ENCODE measurements at regions not wholly inside any gene's neighbourhood (a gene's known extent, or its start where the extent isn't known, plus 50 kb on each side); places are given as distances from the start of the nearest gene placed in this dataset.

GRCh38 chr1:238006779-238007178, 116.1 kb upstream of the ZP4 start:
- ChIA-PET CTCF (interaction anchor here (0.6 kb wide), 1 partner anchor 20 kb away, joined by 3 read pairs; no protein-coding TSS in a partner anchor), POLR2A (no interaction called here)
- BruUV-seq (replicated peaks), result no TSS peak
- no peaks in the 10 kb centered on the region for H3K27me3 ChIP-seq (ENCODE audit: control insufficient read depth in 2 of 2, insufficient read depth in 2 of 2, low read length in 2 of 2)
- H3K9me1 ChIP-seq (replicated peaks; ENCODE audit: control insufficient read depth, extremely low read depth, insufficient read depth, low read length), result no peaks in the 10 kb centered on the region
- no peak overlapping the region for H3K27ac ChIP-seq (ENCODE audit: insufficient read depth, low read depth, low read length)
- TF ChIP-seq POLR2AphosphoS5 (IDR thresholded peaks at IDR 0.05; ENCODE audit: insufficient read depth, low read depth, low read length), result no peak
- TF ChIP-seq, protein P1, sequence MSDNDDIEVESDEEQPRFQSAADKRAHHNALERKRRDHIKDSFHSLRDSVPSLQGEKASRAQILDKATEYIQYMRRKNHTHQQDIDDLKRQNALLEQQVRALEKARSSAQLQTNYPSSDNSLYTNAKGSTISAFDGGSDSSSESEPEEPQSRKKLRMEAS (IDR thresholded peaks at IDR 0.05; ENCODE audit: insufficient read depth, insufficient read length), result no peak
- H3K9me3 ChIP-seq (replicated peaks; ENCODE audit: control insufficient read depth, insufficient read depth, low read length), result peaks cover 4% of the 10 kb centered on the region
- no peak for FAIRE-seq
- H3K4me2 ChIP-seq (ENCODE audit: insufficient read depth, low read length), result no peak overlapping the region
- no peak overlapping the region for H3K4me3 ChIP-seq (replicated peaks in 1 of 3; ENCODE audit: insufficient read depth in 1 of 3, low read depth in 1 of 3, low read length in 3 of 3)
- H3K79me2 ChIP-seq (ENCODE audit: control insufficient read depth, insufficient read depth, low read length), result no peaks in the 10 kb centered on the region
- no peaks in the 10 kb centered on the region for H3K36me3 ChIP-seq (ENCODE audit: control insufficient read depth in 2 of 2, extremely low read depth in 1 of 2, insufficient read depth in 2 of 2, low read length in 2 of 2)
- H3K9ac ChIP-seq (replicated peaks; ENCODE audit: extremely low read depth, insufficient read depth, low read length), result no peak overlapping the region
- H3K4me1 ChIP-seq (ENCODE audit: control insufficient read depth, extremely low read depth, insufficient read depth, low read length), result no peaks in the 10 kb centered on the region
- no peaks in the 10 kb centered on the region for H4K20me1 ChIP-seq (replicated peaks; ENCODE audit: control insufficient read depth, extremely low read depth, insufficient read depth, low read length)
- no peak overlapping the region for H2AFZ ChIP-seq (ENCODE audit: low read depth, low read length)
- dilution Hi-C loops (cut with MboI; ENCODE audit: extremely low pct_ligation_motif_present, low sequenced_read_pairs) (no loop called here), intact Hi-C loops (cut with micrococcal nuclease) (no loop called here)
- no peak for DNase-seq (ENCODE audit: low read depth, low spot score)

DNA sequence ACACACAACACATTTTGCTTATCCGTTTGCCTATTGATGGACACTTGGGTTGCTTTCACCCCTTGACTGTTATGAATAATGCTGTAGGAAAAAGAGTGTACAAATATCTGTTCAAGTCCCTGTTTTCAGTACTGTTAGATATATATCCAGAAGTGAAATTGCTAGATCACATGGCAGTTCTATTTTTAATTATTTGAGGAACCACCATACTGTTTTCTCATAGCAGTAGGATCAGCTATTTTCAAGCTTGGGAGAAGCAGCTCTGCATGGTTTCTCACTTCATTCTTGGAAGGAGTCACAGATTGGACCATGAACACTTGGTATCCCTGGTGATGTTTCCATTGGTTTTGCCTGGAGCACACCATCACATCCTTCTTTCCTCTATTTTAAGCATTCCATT, 114.4 kb upstream of the ZP4 start:
- intact Hi-C loops (cut with micrococcal nuclease), result no loop called here
- Histone ChIP-seq H3K27me3 (ENCODE audit: control insufficient read depth in 2 of 2, insufficient read depth in 2 of 2, low read length in 2 of 2) (no peaks in the 10 kb centered on the region), H3K79me2 (ENCODE audit: control insufficient read depth, insufficient read depth, low read length) (no peaks in the 10 kb centered on the region), H2AFZ (ENCODE audit: low read depth, low read length) (no peak overlapping the region), H3K36me3 (ENCODE audit: control insufficient read depth in 2 of 2, extremely low read depth in 1 of 2, insufficient read depth in 2 of 2, low read length in 2 of 2) (no peaks in the 10 kb centered on the region), H3K4me3 (replicated peaks in 1 of 3; ENCODE audit: insufficient read depth in 1 of 3, low read depth in 1 of 3, low read length in 3 of 3) (no peak overlapping the region), H3K9me1 (replicated peaks; ENCODE audit: control insufficient read depth, extremely low read depth, insufficient read depth, low read length) (no peaks in the 10 kb centered on the region), H3K9ac (replicated peaks; ENCODE audit: extremely low read depth, insufficient read depth, low read length) (no peak overlapping the region), H3K9me3 (replicated peaks; ENCODE audit: control insufficient read depth, insufficient read depth, low read length) (peaks cover 2% of the 10 kb centered on the region), H3K4me1 (ENCODE audit: control insufficient read depth, extremely low read depth, insufficient read depth, low read length) (no peaks in the 10 kb centered on the region), H3K4me2 (ENCODE audit: insufficient read depth, low read length) (no peak overlapping the region), H4K20me1 (replicated peaks; ENCODE audit: control insufficient read depth, extremely low read depth, insufficient read depth, low read length) (no peaks in the 10 kb centered on the region), H3K27ac (ENCODE audit: insufficient read depth, low read depth, low read length) (no peak overlapping the region)
- BruUV-seq (replicated peaks), result no TSS peak
- FAIRE-seq, result no peak
- POLR2A ChIA-PET, result no interaction called here
- dilution Hi-C loops (cut with MboI; ENCODE audit: extremely low pct_ligation_motif_present, low sequenced_read_pairs), result no loop called here
- no peak for DNase-seq (ENCODE audit: low read depth, low spot score)
- CTCF ChIA-PET, result no interaction called here
- TF ChIP-seq JUN (IDR thresholded peaks at IDR 0.05; ENCODE audit: borderline replicate concordance, insufficient read depth, insufficient read length, low read depth), result no peak
- no peak for TF ChIP-seq POLR2A (IDR thresholded peaks at IDR 0.05; ENCODE audit: low read depth, low read length)
- no peak for TF ChIP-seq MYC (IDR thresholded peaks at IDR 0.05; ENCODE audit: low read depth, low read length)
- TF ChIP-seq, protein P1 (IDR thresholded peaks at IDR 0.05; ENCODE audit: insufficient read depth, insufficient read length), result no peak
- no peak for TF ChIP-seq FOS (IDR thresholded peaks at IDR 0.05; ENCODE audit: borderline replicate concordance, insufficient read depth, low read length)

Data from endothelial cell of umbilical vein (primary cell).